HL-60 (cell line): ENCODE measurements at regions not wholly inside any gene's neighbourhood (a gene's known extent, or its start where the extent isn't known, plus 50 kb on each side); places are given as distances from the start of the nearest gene placed in this dataset.

Source experiments
- POLR2AphosphoS5 ChIP-seq: IDR thresholded peaks from 2 replicates; pipeline ENCODE4 v1.6.1; 2012; ENCODE audit warnings: low read depth
- TF ChIP-seq, protein P1 (sequence below): IDR thresholded peaks from one replicate; pipeline ENCODE4 v1.5.1; 2011; ENCODE audit warnings: low read length, control low read depth, inconsistent platforms; ENCODE audit not compliant: insufficient read depth

DNA sequence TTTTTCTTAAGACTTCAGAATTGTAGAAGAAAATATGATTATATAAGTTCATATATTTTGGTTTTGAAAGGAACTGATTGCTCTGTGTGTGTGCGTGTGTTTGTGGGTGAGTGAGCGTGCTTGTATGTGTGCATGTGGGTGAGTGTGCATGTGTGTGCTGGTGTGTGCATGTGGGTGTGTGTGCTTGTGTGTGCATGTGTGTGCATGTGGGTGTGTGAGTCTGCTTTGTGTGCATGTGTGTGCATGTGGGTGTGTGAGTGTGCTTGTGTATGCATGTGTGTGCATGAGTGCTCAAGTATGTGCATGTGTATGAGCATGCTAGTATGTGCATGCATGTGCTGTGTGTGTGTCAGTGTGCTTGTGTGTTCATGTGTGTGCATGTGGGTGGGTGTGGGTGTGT lies 238.5 kb downstream of the CDC5L start:
- TF ChIP-seq, protein P1, sequence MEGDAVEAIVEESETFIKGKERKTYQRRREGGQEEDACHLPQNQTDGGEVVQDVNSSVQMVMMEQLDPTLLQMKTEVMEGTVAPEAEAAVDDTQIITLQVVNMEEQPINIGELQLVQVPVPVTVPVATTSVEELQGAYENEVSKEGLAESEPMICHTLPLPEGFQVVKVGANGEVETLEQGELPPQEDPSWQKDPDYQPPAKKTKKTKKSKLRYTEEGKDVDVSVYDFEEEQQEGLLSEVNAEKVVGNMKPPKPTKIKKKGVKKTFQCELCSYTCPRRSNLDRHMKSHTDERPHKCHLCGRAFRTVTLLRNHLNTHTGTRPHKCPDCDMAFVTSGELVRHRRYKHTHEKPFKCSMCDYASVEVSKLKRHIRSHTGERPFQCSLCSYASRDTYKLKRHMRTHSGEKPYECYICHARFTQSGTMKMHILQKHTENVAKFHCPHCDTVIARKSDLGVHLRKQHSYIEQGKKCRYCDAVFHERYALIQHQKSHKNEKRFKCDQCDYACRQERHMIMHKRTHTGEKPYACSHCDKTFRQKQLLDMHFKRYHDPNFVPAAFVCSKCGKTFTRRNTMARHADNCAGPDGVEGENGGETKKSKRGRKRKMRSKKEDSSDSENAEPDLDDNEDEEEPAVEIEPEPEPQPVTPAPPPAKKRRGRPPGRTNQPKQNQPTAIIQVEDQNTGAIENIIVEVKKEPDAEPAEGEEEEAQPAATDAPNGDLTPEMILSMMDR: no peak
- TF ChIP-seq POLR2AphosphoS5: no peak
